ENCODE measurements at regions not wholly inside any gene's neighbourhood (a gene's known extent, or its start where the extent isn't known, plus 50 kb on each side); places are given as distances from the start of the nearest gene placed in this dataset.

GRCh38 chr9:87216036-87216435 lies 268.7 kb upstream of the GAS1 start:
- H3K27me3 ChIP-seq, result no peaks in the 10 kb centered on the region
- no peak overlapping the region for H3K27ac ChIP-seq
- TF ChIP-seq EP300 (IDR thresholded peaks at IDR 0.05), result no peak
- TF ChIP-seq POLR2A (IDR thresholded peaks at IDR 0.05), result no peak
- TF ChIP-seq POLR2AphosphoS5 (IDR thresholded peaks at IDR 0.05), result no peak
- no peak for TF ChIP-seq CTCF (IDR thresholded peaks at IDR 0.05)
- intact Hi-C loops (cut with DNase I; ENCODE audit: low total_unique reads), result no loop called here
- WGBS, 5 donors, result 78 to 90% (median 81%) methylated on average over 4 of the region's 4 CpGs
- H3K9me3 ChIP-seq, result no peaks in the 10 kb centered on the region
- H3K36me3 ChIP-seq, result no peaks in the 10 kb centered on the region
- no peaks in the 10 kb centered on the region for H3K4me1 ChIP-seq
- DNase-seq, result no peak
- H3K4me3 ChIP-seq, result no peak overlapping the region

GRCh38 chr9:87216897-87217455 lies 269.7 kb upstream of the GAS1 start:
- Histone ChIP-seq H3K27ac (no peak overlapping the region), H3K36me3 (no peaks in the 10 kb centered on the region), H3K4me1 (no peaks in the 10 kb centered on the region), H3K27me3 (no peaks in the 10 kb centered on the region), H3K4me3 (no peak overlapping the region), H3K9me3 (no peaks in the 10 kb centered on the region)
- DNase-seq, result no peak
- intact Hi-C loops (cut with DNase I; ENCODE audit: low total_unique reads), result no loop called here
- no peak for TF ChIP-seq POLR2A (IDR thresholded peaks at IDR 0.05)
- 71 to 86% (median 78%) methylated on average over 5 of the region's 5 CpGs for WGBS, 5 donors

GRCh38 chr9:87223392-87224246 lies 274.0 kb upstream of the DAPK1 start:
- Histone ChIP-seq H3K27ac (no peak overlapping the region), H3K4me3 (no peak overlapping the region), H3K4me1 (no peaks in the 10 kb centered on the region), H3K36me3 (no peaks in the 10 kb centered on the region), H3K9me3 (no peaks in the 10 kb centered on the region), H3K27me3 (peaks cover 0 to 5% (median 0%) of the 10 kb centered on the region in 3 donors)
- 36 to 66% (median 51%) methylated on average over 11 of the region's 11 CpGs for WGBS, 5 donors
- TF ChIP-seq POLR2AphosphoS5 (IDR thresholded peaks at IDR 0.05) (no peak), CTCF (IDR thresholded peaks at IDR 0.05) (no peak), EP300 (IDR thresholded peaks at IDR 0.05) (no peak), POLR2A (IDR thresholded peaks at IDR 0.05) (no peak)
- DNase-seq, result no peak
- intact Hi-C loops (cut with DNase I; ENCODE audit: low total_unique reads), result no loop called here

GRCh38 chr9:87226896-87227295 lies 270.8 kb upstream of the DAPK1 start:
- 41 to 67% (median 51%) methylated on average over 1 of the region's 1 CpG for WGBS, 5 donors
- H3K27me3 ChIP-seq, result peaks cover 0 to 5% (median 0%) of the 10 kb centered on the region in 3 donors
- H3K4me1 ChIP-seq, result no peaks in the 10 kb centered on the region
- H3K9me3 ChIP-seq, result no peaks in the 10 kb centered on the region
- no peak for TF ChIP-seq EP300 (IDR thresholded peaks at IDR 0.05)
- H3K4me3 ChIP-seq, result no peak overlapping the region
- DNase-seq, result no peak
- intact Hi-C loops (cut with DNase I; ENCODE audit: low total_unique reads), result no loop called here
- no peaks in the 10 kb centered on the region for H3K36me3 ChIP-seq
- H3K27ac ChIP-seq, result no peak overlapping the region

GRCh38 chr9:87227456-87227855 lies 270.2 kb upstream of the DAPK1 start:
- Histone ChIP-seq H3K36me3 (no peaks in the 10 kb centered on the region), H3K4me1 (no peaks in the 10 kb centered on the region), H3K27ac (no peak overlapping the region), H3K4me3 (no peak overlapping the region), H3K9me3 (no peaks in the 10 kb centered on the region), H3K27me3 (peaks cover 0 to 5% (median 0%) of the 10 kb centered on the region in 3 donors)
- DNase-seq, result no peak
- TF ChIP-seq CTCF (IDR thresholded peaks at IDR 0.05), result no peak
- no peak for TF ChIP-seq EP300 (IDR thresholded peaks at IDR 0.05)
- no peak for TF ChIP-seq POLR2AphosphoS5 (IDR thresholded peaks at IDR 0.05)
- no peak for TF ChIP-seq POLR2A (IDR thresholded peaks at IDR 0.05)
- intact Hi-C loops (cut with DNase I; ENCODE audit: low total_unique reads), result no loop called here
- 79 to 88% (median 85%) methylated on average over 3 of the region's 3 CpGs for WGBS, 5 donors

Measured in stomach (tissue), 8 donors.